ENCODE measurements at regions not wholly inside any gene's neighbourhood (a gene's known extent, or its start where the extent isn't known, plus 50 kb on each side); places are given as distances from the start of the nearest gene placed in this dataset.

- no peaks in the 10 kb centered on the region for H3K36me3 ChIP-seq (ENCODE audit: control insufficient read depth in 2 of 2, insufficient read depth in 2 of 2, low read length in 1 of 2)
- WGBS (ENCODE audit: insufficient coverage, insufficient replicate concordance, low lambda C conversion rate, missing lambda C conversion rate): 24% methylated on average over 3 of the region's 3 CpGs
- FAIRE-seq (no peak), ATAC-seq (no peak), DNase-seq (ENCODE audit: low read depth, low spot score) (no peak)
- no peak overlapping the region for H2AFZ ChIP-seq (ENCODE audit: control insufficient read depth, low read depth, low read length)
- H3K4me3 ChIP-seq: no peak overlapping the region
- no peaks in the 10 kb centered on the region for H3K27me3 ChIP-seq (replicated peaks in 1 of 2; ENCODE audit: control insufficient read depth in 2 of 2, insufficient read depth in 2 of 2, low read length in 1 of 2)
- no TSS peak for BruUV-seq (replicated peaks)
- RAD21 ChIA-PET (ENCODE audit: unreplicated experiment): no interaction called here
- no peaks in the 10 kb centered on the region for H4K20me1 ChIP-seq (ENCODE audit: control insufficient read depth, insufficient read depth)
- no peak overlapping the region for H3K4me2 ChIP-seq (ENCODE audit: control insufficient read depth, insufficient read depth)
- H3K9ac ChIP-seq (ENCODE audit: control insufficient read depth, insufficient read depth, low read length): no peak overlapping the region
- intact Hi-C loops (cut with micrococcal nuclease; ENCODE audit: unreplicated experiment): no loop called here
- CTCF ChIA-PET: interaction anchor here (1.1 kb wide), 1 partner anchor 271 kb away, joined by 3 read pairs; no protein-coding TSS in a partner anchor
- H3K4me1 ChIP-seq (ENCODE audit: control insufficient read depth, insufficient read depth, low read length): no peaks in the 10 kb centered on the region
- SMC1A ChIA-PET (ENCODE audit: uncharacterized antibody, unreplicated experiment): no interaction called here
- POLR2A ChIA-PET: no interaction called here
- H3K27ac ChIP-seq (ENCODE audit: control insufficient read depth, insufficient read depth): no peak overlapping the region
- no peaks in the 10 kb centered on the region for H3K79me2 ChIP-seq (ENCODE audit: control insufficient read depth, insufficient read depth, low read length)
- no peaks in the 10 kb centered on the region for H3K9me3 ChIP-seq (replicated peaks; ENCODE audit: control insufficient read depth, insufficient read depth, low read length)
- in situ Hi-C loops (cut with MboI): no loop called here
- no peak for TF ChIP-seq PML (IDR thresholded peaks at IDR 0.05; ENCODE audit: low read length)
- TF ChIP-seq CTCF (IDR thresholded peaks at IDR 0.05 in 2 of 3, conservative IDR thresholded peaks at IDR 0.05 in 1 of 3; ENCODE audit: control insufficient read depth in 2 of 3, extremely low read depth in 1 of 3, insufficient read depth in 1 of 3, low read depth in 3 of 3, low read length in 3 of 3): no peak
- no peak for TF ChIP-seq GATAD2B (conservative IDR thresholded peaks at IDR 0.05; ENCODE audit: low read depth)
- no peak for TF ChIP-seq E4F1 (IDR thresholded peaks at IDR 0.05; ENCODE audit: borderline replicate concordance, partially characterized antibody)
- no peak for TF ChIP-seq PBX3 (IDR thresholded peaks at IDR 0.05; ENCODE audit: insufficient replicate concordance, low read depth, low read length)
- no peak for TF ChIP-seq CEBPZ (IDR thresholded peaks at IDR 0.05; ENCODE audit: low read depth, low read length)
- TF ChIP-seq SUZ12 (IDR thresholded peaks at IDR 0.05; ENCODE audit: unreplicated experiment): no peak
- no peak for TF ChIP-seq ESRRA (IDR thresholded peaks at IDR 0.05; ENCODE audit: low read length)
- TF ChIP-seq NFXL1 (IDR thresholded peaks at IDR 0.05; ENCODE audit: borderline replicate concordance): no peak
- TF ChIP-seq SREBF2 (IDR thresholded peaks at IDR 0.05; ENCODE audit: low read length): no peak
- no peak for TF ChIP-seq BCL3 (IDR thresholded peaks at IDR 0.05; ENCODE audit: borderline replicate concordance, insufficient read depth, low read depth, low read length, poor library complexity, severe bottlenecking)
- no peak for TF ChIP-seq NFIC (IDR thresholded peaks at IDR 0.05; ENCODE audit: low read depth, low read length)
- TF ChIP-seq IRF3 (IDR thresholded peaks at IDR 0.05): no peak
Measured at GRCh38 chr7:13551503-13551902, 438.0 kb downstream of the ETV1 start.

Measured in GM12878 (cell line).